Medulla oblongata (tissue), 1 donor: ENCODE measurements at regions not wholly inside any gene's neighbourhood (a gene's known extent, or its start where the extent isn't known, plus 50 kb on each side); places are given as distances from the start of the nearest gene placed in this dataset.

Experiments used
- DNase-seq: peaks from one replicate; pipeline ENCODE4 v3.0.0-alpha.2; 2015; ENCODE audit errors: extremely low spot score

DNA sequence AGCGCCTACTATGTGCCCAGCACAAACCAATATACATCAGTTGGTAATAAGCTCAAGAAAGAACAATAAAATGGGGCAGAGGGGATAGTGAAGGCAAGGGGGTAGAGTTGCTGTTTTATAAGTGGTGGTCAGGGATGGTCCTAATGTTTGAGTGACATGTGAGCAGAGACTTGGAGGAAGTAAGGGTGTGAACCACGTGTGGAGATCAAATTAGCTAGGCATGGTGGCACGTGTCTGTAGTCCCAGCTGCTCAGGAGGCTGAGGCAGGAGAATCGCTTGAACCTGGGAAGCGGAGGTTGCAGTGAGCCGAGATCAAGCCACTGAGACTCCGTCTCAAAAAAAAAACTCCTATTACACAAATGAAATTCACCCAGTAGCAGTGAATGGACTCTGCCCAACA is 56.5 kb downstream of the IRX6 start:
- no peak for DNase-seq

DNA sequence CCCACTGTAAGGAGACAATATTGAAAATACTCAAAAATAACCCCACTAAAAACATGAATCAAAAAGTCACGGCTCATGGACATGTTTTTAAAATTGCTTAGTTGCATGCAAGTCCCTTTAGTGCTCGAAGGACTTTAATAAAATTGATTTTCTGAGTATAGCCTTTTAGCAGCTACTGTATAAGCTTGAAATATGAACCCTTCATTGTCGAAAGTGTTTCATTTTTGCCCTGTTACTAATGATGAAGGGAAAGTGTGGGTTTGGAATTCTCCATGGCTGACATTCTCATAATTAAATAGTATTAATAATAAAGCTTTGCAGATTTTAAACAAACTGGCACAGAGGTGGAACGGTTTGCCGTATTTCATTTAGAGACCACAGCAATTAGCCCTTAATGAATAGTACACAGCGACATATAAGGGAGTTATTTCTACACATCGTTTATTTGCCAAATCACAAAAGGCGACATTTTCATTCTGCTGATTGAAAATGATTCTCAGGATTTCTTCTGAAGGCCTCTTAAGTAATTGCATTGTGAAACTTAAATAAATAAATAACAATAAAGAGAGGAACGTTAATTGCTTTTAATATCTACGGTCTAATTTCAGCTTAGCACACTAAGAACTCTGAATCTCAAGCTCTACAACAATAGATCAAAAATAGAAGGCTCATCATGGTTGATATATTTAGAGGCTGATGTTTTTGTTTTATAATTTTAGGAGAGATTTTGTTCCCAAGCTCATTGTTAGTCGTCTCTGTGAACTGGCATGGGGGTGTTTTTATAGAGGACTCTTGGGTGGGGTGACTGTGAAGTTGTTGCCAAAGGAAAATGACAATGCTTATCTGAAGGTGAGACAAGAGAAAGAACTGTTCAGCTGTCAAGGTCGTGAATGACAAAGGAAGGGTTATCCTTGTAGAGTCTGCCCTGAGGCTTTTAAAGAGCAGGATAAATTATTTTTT is 60.6 kb downstream of the IRX6 start:
- no peak for DNase-seq

DNA sequence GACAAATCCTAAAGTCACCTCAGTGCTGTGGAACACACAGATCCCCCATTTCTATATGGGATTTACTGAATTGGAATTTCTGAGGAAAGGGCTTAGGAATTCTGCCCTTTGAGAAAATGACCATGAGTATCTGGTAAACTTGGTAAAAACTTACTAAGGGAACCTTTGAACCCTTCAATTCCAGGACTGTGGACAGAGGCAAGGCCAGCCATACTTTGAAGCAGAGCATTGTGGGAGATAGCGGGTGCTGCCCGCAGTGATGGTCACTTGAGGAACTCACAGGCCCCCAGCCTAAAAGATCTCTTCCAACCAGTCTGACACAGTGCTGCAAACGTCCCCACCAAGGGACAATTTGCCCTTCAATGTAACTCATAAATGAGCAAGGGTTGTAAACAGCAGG is 61.4 kb downstream of the IRX6 start:
- no peak for DNase-seq

DNA sequence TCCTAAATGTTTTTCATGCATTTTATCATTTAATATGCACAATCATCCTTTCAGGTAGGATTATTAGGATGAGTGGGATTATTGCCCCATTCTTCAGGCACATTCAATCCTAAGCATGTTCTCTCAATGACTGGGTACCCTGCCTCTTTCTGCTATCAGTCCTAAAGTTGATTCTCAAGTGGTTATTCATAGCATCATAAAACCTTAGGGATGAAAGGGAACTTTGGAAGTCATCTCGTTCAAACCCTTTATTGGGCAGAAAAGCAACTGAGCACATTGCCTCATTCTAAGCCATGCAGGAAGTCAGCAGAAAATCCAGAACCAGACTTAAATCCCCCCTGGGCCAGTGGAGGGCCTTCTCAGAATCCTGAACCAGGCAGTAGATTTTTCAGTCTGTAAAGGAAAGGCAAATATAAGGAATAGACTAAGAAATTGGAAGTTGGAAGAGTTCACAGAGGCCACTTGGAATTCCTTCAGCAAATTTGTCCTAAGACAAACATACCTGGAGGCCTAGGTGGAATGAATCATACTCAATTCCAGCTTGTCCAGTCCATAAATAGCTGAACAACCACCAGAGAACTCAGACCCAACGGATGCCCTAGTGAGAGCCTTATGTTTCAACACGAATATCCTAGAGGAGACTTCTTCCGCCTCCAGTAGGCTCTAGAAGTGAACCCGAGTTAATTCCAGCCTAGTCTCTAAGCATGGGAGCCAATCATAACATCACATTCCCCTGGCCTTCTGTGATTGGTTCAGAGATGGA is 62.7 kb downstream of the IRX6 start:
- no peak for DNase-seq

DNA sequence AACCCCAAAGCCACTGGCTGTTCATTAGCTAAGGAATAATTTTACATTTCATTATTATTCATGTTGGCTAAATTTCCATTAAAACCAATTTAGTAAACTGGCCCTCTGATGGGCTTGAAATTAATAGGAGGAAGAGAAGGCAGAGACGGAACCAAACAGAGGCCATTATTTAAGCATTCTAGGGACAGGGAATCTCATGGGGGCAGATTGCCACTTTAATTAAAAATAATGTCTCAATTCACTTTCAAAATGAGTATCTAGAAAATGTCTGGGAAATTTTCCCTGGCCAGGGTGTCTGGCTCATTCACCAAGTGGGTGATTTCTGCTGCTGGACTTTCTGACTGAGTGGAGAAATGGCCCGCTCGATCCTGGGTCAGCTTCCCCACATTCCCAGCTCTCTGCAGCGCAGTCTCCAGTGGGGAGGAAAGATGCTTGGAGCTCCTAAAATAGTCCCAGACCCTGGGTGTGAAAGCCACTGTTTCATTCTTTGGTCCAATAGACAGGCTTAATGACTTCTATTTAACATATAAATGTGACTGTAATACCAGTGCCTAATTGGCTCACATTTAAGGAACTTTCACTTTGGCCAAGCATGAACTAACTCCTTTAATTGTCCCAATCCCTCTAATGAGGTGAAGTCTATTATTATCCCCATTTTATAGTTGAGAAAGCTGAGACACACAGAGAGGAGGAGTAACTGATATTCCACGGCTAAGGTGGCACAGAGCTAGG is 64.3 kb downstream of the IRX6 start:
- DNase-seq, result peak; percentile 13

DNA sequence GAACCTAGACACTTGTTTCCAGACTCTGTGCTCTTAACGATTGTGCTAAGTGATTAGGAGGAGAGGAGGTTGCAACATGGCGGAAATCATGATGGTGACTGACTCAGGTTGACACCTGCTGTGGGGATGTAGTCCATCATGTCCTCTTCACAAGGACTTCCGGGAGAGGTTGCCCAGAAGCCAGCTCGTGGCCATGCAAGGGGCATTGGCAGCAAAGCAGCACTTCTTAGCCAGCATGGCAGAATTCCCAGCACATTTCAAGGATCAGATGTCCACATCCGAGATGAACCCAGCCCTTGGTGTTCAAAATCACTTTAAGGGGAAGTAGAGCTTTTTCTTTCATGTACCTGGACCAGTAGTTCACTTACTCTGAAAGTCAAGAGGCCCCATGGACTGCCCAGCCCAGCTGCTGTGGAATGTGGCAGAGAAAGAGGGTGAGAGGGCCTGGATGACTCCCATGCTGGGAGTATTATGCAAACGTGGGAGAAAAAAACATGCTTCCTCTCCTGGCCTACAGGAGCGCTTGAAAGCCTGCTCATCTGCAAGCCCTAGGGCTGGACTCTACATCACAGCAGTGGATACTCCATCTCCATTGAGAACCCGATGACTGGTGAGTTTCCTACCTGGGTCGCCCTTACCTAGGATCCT is 65.5 kb downstream of the IRX6 start:
- peak; percentile 44 for DNase-seq

DNA sequence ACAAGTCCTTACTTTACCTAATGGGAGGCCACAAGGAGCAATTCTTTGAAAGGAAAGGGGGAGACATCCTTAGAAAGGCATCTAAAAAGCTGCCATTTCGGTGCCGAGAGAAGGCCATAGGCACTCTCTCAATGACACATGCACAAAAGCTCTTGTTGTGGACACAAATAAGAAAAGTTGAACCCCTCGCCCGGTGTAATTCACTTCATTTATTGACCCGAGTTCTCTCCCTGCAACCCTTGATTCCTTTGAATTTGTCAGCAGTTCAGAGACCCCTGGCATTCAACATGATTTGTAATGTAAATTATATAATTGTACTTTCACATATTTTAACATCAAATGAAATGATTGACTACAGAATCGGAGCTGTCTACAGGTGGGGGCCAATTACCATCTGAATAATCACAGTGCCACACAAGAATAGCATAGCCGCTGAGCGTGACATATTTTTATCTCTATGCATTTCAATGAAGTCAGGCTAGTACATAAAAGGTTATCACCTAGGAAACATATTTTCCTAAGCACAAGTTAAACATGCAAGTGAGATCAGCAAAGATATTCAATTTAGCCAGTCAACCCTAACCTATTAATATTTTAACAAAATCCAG is 66.7 kb downstream of the IRX6 start:
- DNase-seq, result no peak

DNA sequence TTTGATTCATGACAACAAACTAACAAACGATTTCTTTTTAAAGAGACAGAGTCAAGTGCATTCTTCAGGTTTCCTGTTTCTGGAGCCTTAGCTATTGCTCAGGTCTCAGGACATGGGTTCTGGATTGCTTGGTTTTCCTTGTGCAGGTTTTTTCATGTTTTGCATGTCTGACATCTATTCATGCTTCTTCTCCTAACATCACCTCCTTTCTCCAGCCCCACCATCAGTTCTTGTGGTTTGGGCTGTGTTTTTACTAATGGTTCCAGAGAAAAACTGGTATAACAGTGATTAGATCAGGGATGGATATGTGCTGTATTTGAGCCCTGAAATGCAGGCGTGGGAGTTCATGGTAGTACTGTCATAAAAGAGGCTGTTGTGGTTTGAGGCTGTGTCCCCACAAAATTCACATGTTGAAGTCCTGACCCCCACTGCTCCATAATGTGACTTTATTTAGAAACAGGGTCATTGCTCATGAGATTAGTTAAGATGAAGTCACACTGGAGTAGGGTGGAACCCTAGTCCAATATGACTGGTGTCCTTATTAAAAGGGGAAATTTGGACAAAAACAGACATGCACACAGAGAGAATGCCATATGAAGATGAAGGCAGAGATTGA is 67.9 kb downstream of the IRX6 start:
- DNase-seq, result no peak

DNA sequence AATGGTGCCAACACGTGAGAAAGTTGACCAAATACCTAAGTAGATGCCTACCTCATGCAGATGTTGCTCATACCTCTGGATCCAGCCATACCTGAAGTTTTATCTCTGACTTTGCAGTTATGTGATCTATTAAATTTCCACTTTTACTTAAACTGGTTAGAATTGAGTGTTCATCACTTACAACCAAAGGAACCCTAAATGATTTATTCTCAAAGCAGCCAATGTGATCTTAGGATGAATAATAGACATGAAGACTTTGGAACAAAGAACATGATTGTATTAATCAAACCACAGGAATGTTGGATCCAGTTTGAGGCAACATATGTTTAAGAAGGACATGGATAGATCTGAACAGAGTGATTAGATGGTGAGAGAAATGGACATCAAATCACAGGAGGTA is 68.7 kb downstream of the IRX6 start:
- no peak for DNase-seq

DNA sequence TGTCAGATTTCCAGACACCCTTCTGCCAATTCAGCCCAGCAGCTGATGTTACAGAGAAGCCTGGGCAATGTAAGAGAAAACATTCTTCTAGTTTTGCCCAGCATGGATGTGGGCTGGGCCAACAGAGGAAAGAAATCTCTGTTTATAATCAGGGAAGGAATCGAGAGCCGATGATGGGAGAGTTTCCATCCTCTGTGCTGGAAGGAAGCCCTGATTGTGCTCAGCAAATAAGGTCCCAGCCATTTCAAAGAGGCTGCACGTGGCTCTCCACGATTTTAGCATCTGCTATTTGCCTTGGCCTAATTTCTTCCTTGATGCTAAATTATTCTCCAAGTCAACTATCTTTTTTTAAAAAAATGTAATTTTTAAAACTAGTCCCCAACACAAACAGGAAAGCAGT is 70.0 kb downstream of the IRX6 start:
- DNase-seq, result peak; percentile 38

DNA sequence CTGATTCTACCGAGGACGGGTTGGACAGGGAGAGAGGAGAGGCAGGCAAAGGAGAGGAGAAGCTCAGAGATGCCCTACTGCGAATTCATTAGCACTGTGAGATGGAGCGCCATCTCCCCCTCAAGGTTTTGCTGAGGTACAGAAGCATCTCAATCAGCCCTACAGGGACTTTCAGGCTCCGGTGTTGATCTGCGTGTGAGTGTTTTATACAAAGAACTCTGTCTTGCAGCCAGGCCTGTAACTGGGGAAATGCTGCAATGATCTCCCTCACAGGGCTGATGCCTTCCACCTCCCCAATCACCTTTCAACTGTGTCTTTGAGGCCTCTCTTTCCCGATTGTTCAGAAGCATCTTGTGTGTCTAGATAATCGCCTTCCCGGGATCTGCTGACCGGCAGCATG is 74.8 kb downstream of the IRX6 start:
- DNase-seq, result no peak

DNA sequence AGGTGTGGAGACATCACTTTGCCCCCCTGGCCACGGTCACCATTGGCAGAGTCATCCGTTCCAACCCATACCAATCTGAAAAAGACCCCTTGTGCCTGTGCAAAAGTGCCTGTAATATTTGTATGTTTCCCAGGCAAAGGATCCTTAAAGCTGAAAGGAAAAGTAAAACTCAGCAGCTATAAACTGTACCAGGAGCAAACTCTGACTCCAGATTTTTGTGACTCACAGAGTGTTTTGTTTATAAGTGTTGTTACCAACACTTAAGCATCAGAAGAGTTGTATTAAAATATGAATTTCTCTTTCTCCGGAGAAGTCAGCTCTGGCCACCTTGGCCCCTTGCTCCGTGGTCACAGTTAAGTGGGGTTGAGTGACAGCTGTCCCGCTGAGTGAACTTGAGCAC is 75.9 kb downstream of the IRX6 start:
- DNase-seq, result no peak

DNA sequence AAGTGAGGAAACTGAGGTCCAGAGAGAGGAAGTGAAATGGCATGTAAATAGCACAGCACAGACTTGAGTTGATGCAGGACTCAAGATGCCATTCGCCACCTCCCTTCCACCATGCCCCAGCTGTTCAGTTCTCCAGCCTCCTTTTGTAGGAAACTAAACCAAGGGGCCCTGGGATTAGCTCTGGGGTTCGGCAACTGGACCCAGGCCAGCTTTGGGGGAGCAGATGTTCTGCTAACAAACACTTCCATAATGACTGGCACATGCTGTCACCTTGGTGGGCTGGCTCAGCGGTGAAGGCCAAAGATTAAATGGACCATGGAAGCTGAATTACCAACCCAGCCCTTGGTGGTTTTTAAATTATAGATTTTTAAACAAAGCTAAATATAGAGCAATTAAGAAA is 77.0 kb downstream of the IRX6 start:
- no peak for DNase-seq

DNA sequence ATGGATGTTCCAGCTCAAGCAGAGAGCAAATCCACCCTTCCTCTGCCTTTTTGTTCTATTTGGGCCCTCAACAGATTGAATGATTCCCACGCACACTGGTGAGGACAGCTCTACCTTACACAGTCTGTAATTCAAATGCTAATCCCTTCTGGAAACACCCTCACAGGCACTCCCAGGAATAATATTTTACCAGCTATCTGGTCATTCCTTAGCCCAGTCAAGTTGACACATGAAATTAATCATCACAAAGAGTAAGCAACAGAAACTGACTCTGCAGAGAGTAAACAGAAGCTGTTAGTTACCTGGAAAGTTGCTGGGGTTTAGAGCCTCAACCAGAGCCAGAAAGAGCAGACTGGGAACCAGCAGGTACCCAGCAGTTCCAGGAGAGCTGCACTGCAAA is 75.5 kb upstream of the MMP2 start:
- DNase-seq, result no peak

DNA sequence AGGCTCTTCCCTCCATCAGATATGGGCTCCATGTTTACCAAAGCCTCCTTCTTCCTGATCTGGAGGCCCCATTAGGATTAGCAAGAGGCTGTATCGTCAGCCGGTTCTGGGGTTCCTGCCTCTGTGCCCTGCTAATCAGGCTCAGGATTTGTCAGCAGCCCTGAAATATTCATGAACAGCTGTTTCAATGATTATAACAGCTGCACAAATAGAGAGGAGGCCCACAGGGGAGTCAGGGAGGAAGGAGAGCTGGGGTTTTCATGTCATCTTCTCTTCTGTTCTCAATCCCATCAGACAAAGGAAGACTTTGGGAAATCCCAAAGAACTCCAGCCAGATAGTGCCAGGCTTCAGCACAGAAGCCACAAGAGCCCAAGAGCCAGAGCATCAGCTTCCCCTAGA is 72.3 kb upstream of the MMP2 start:
- no peak for DNase-seq

DNA sequence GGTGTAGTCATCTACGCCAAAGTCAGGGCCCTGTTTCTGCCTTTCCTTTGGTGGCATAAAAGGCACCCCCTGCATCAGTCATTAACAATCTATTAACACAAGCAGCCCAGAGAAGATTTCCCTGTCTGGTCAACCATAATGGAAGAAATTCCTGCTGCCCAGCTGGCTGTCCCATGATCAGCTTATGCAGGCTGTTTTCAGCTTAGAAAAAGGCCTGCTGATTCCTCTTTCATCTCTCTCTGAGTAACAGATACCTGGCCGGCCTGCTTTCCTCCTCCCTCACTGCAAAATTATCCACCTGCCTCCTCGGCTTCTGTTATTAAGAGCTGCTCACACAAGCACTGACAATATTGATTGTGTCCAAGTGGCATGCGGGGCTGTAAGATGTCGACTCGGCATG is 70.3 kb upstream of the MMP2 start:
- no peak for DNase-seq

DNA sequence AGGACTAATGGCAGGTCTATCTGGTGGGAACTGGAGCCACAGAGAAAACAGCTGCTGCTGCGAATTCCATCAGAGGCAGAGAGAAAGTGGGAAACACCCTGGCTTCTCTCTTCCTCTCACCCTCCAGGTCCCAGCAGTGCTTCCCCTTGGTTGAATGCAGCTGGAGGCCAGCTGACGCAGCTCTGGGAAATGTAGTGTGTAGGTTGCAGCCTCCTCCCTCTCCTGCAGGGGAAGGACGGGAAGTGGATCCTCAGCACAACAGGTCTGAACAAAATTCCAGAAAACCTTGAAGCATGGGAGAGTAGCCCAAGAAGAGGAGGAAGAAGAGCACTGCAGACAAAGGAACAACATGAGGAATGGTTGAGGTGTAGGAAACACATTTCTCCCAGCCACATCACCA is 67.8 kb upstream of the MMP2 start:
- DNase-seq, result no peak

DNA sequence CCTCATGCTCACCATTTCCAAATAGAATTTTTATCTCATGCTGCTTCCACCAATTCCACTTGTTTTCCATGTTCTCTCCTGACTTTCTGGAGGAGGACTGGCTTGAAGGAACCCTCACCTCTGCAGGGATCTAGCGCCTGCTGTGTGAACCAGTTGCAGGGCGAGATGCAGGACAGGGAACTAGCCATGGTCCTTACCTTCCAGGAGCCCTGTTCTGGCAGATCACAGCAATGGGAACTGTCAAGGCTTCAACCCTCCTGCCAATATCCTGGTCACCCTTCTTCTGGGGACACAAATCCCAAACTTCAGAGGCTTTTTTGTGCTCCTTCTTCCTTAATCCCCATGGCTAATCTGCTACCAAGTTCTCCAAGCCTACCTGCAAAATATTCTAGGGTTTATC is 60.4 kb upstream of the MMP2 start:
- no peak for DNase-seq

DNA sequence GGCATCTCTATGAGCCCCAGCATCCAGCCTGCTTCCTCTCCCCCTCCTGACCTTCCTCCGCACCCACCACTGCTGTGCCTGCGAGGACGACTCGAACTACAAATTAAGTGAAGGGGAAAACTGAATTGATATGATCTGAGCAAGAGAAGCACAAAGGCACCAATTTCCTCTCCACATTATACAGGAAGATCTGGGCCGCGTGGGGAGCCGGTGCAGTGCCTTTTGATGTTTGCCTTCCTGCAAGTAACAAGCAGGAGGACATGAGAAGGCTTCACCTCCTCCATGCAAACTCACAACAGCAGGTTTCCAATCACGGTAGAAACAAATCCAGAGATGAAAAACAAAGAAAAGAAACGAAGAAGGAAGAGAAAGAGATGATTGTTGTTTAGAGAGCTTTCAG is 57.8 kb upstream of the MMP2 start:
- DNase-seq, result no peak

DNA sequence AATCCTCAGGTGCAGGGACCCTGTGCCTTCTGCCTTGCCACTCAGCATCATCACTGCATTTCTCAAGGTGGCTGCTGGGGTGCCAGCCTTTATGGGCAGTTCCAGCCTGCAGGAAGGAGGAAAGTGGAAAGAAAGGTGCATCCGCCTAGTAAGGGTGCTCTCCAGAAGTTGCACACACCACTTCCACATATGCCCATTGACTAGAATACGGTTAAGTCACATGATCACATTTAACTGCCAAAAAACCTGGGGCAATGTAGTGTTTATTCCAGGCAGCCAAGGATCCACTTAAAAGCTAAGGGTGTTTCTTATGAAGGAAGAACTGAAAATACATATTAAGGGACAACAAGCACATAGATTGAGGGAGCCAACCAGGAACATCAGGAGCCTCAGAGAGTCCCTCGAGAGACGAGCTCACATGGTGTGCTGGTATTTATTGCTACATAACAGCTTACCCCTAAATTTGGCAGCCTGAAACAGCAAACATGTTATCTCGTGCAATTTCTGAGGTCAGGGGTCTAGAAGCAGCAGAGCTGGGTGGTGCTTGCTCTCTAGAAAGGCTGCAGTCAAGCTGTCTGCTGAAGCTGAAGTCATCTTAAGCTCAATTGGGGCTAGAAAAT is 52.0 kb upstream of the MMP2 start:
- no peak for DNase-seq
